D721Med (cell line): ENCODE measurements at regions not wholly inside any gene's neighbourhood (a gene's known extent, or its start where the extent isn't known, plus 50 kb on each side); places are given as distances from the start of the nearest gene placed in this dataset.

Experiments
- DNase-seq: peaks from one replicate; pipeline ENCODE4 v3.0.0; 2011; ENCODE audit warnings: low spot score; ENCODE audit not compliant: insufficient read length
- FAIRE-seq: peaks from 2 replicates; lab custom pipeline; 2011; peaks lifted over from hg19 to GRCh38; lab: Jason Lieb, UNC
- CTCF ChIP-seq: IDR thresholded peaks from 2 replicates; pipeline ENCODE4 v1.5.1; 2012; ENCODE audit warnings: mild to moderate bottlenecking, control low read depth; ENCODE audit not compliant: insufficient read depth; ENCODE audit errors: missing control alignments

GRCh38 chr16:85248342-85248741 is 136.1 kb upstream of the CIBAR2 start:
- TF ChIP-seq CTCF = no peak
- FAIRE-seq = no peak
- DNase-seq = no peak

GRCh38 chr16:85248857-85249256 is 136.6 kb upstream of the CIBAR2 start:
- no peak for TF ChIP-seq CTCF
- FAIRE-seq (no peak), DNase-seq (no peak)

- DNase-seq (no peak), FAIRE-seq (no peak)
- no peak for TF ChIP-seq CTCF
Measured at GRCh38 chr16:85249418-85250146, 137.3 kb upstream of the CIBAR2 start.

GRCh38 chr16:85250147-85250463 is 137.8 kb upstream of the CIBAR2 start:
- DNase-seq (no peak), FAIRE-seq (no peak)
- TF ChIP-seq CTCF = no peak

- no peak for TF ChIP-seq CTCF
- no peak for DNase-seq
- FAIRE-seq = no peak
Measured at GRCh38 chr16:85250609-85251223, 138.4 kb upstream of the CIBAR2 start.

GRCh38 chr16:85251225-85251760 is 139.0 kb upstream of the CIBAR2 start:
- no peak for TF ChIP-seq CTCF

GRCh38 chr16:85252014-85252413 is 139.7 kb upstream of the CIBAR2 start:
- no peak for DNase-seq
- FAIRE-seq = no peak
- no peak for TF ChIP-seq CTCF

More at GRCh38 chr16:85251225-85251760, 139.0 kb upstream of the CIBAR2 start:
- DNase-seq (no peak), FAIRE-seq (no peak)
